Common myeloid progenitor, CD34-positive (primary cell): ENCODE measurements at regions not wholly inside any gene's neighbourhood (a gene's known extent, or its start where the extent isn't known, plus 50 kb on each side); places are given as distances from the start of the nearest gene placed in this dataset.

ENCODE experiments used
- CTCF ChIA-PET: fragments of 350-600 bp; sonication (Branson Sonifier 250); formaldehyde crosslinking; loops from one replicate; lab custom pipeline; 2021; ENCODE audit warnings: antibody characterized with exemption; lab: Charles Lee
- POLR2A ChIA-PET: fragments of 350-600 bp; sonication (Branson Sonifier 250); formaldehyde crosslinking; loops from one replicate; lab custom pipeline; 2021; ENCODE audit warnings: antibody characterized with exemption; lab: Charles Lee
- DNase-seq, 3 donors: peaks; one replicate each; pipeline versions ENCODE4 v3.0.0 to v3.0.0-alpha.2; 2013
- H3K27ac ChIP-seq, 2 experiments: 1 replicate in 1 of 2; 2 replicates in 1 of 2; pipeline ENCODE4 v1.7.0; 2013; ENCODE audit warnings: inconsistent platforms in 2 of 2, low read length in 2 of 2, mild to moderate bottlenecking in 2 of 2, low read depth in 1 of 2, moderate library complexity in 1 of 2; ENCODE audit not compliant: severe bottlenecking in 2 of 2, insufficient read depth in 1 of 2, poor library complexity in 1 of 2
- H3K27me3 ChIP-seq, 5 experiments: replicated peaks in 2 of 5; 1 replicate in 3 of 5; 2 replicates in 2 of 5; pipeline versions ENCODE4 v1.6.1 to v1.7.0; 2013; ENCODE audit warnings: low read length in 4 of 5, mild to moderate bottlenecking in 2 of 5, moderate library complexity in 2 of 5, inconsistent platforms in 1 of 5; ENCODE audit not compliant: insufficient read depth in 5 of 5, control insufficient read depth in 4 of 5
- H3K36me3 ChIP-seq, 4 experiments: 1 replicate in 2 of 4; 2 replicates in 2 of 4; pipeline versions ENCODE4 v1.6.1 to v1.7.0; 2013; ENCODE audit warnings: low read length in 3 of 4, control low read depth in 1 of 4, mild to moderate bottlenecking in 1 of 4; ENCODE audit not compliant: control insufficient read depth in 4 of 4, insufficient read depth in 4 of 4
- H3K4me1 ChIP-seq, 4 experiments: 1 replicate in 3 of 4; 2 replicates in 1 of 4; pipeline versions ENCODE4 v1.6.1 to v1.7.1; 2013; ENCODE audit warnings: low read length in 3 of 4, mild to moderate bottlenecking in 3 of 4, control low read depth in 1 of 4, inconsistent platforms in 1 of 4, moderate library complexity in 1 of 4; ENCODE audit not compliant: control insufficient read depth in 4 of 4, insufficient read depth in 4 of 4; ENCODE audit errors: control extremely low read depth in 1 of 4
- H3K4me3 ChIP-seq, 7 experiments: 1 replicate in 4 of 7; 2 replicates in 3 of 7; pipeline versions ENCODE4 v1.5.1 to v1.7.0; 2013; ENCODE audit warnings: mild to moderate bottlenecking in 7 of 7, low read length in 6 of 7, moderate library complexity in 6 of 7, inconsistent platforms in 2 of 7, low read depth in 2 of 7, control low read depth in 1 of 7; ENCODE audit not compliant: insufficient read depth in 4 of 7, control insufficient read depth in 1 of 7; ENCODE audit errors: extremely low read depth in 1 of 7
- H3K9me3 ChIP-seq, 5 experiments: 1 replicate in 4 of 5; 2 replicates in 1 of 5; pipeline versions ENCODE4 v1.6.1 to v1.7.1; 2013; ENCODE audit warnings: low read length in 4 of 5, mild to moderate bottlenecking in 2 of 5, inconsistent platforms in 1 of 5, low read depth in 1 of 5, moderate library complexity in 1 of 5; ENCODE audit not compliant: control insufficient read depth in 4 of 5, insufficient read depth in 2 of 5; ENCODE audit errors: control extremely low read depth in 1 of 5
- WGBS: methylation state at CpG from one replicate; pipeline ENCODE4 v1.1.5; 2013; ENCODE audit not compliant: insufficient coverage; 5-methylcytosine and 5-hydroxymethylcytosine counted together

- Histone ChIP-seq H3K27ac (no peak overlapping the region), H3K9me3 (no peaks in the 10 kb centered on the region), H3K27me3 (no peaks in the 10 kb centered on the region), H3K4me1 (peaks cover 0 to 4% (median 0%) of the 10 kb centered on the region in 4 experiments), H3K36me3 (no peaks in the 10 kb centered on the region), H3K4me3 (no peak overlapping the region)
- CTCF ChIA-PET = interaction anchor here (0.8 kb wide), 1 partner anchor 9 kb away, joined by 3 read pairs; no protein-coding TSS in a partner anchor
- no peak for DNase-seq
- POLR2A ChIA-PET = no interaction called here
- 25% methylated on average over 1 of the region's 5 CpGs for WGBS
Measured at GRCh38 chr1:83641206-83641658, 357.7 kb downstream of the TTLL7 start.

DNA sequence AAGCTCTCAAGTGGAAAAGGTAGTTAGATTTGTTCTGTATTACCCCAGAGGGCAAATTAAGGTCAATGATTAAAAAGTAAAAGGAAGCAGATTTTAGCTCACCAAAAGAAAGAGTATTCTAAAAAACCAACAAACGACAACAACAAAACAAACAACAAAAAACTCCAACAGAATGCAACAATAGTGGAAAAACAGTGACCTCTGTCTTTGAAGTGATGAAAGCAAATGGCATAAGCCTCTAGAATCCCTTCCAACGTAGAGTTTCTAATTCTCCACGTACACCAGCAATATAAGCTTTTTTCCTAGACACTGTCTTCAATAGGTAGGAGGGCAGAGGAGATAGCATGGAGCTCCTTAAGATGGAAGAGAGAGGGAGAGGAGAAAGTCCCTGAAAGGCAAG lies 359.1 kb downstream of the TTLL7 start:
- Histone ChIP-seq H3K9me3 (no peaks in the 10 kb centered on the region), H3K4me1 (peaks cover 0 to 4% (median 0%) of the 10 kb centered on the region in 4 experiments), H3K4me3 (no peak overlapping the region), H3K36me3 (no peaks in the 10 kb centered on the region), H3K27me3 (no peaks in the 10 kb centered on the region), H3K27ac (no peak overlapping the region)
- ChIA-PET POLR2A (no interaction called here), CTCF (no interaction called here)
- DNase-seq = no peak
- WGBS = no CpG with 5 or more reads among the region's 3 CpGs

DNA sequence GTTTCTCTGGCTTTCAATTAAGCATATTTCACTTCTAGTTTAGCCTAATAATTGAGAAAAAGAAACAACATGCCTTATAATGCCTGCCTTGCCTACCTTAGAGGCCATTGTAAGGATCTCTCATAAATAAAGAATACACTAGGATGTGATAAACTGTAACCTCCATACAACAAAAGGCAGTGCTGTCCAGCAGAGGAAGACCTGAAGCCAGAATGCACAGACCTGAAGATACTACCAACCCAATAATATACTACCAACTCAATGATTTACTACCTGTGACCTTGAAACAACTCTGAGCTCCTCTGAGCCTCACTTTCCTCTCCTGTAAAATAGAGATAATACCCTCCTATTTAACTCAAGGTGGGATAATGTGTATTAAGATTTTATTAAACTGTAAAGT lies 361.3 kb downstream of the TTLL7 start:
- H3K4me3 ChIP-seq = no peak overlapping the region
- H3K27me3 ChIP-seq = no peaks in the 10 kb centered on the region
- no peak overlapping the region for H3K27ac ChIP-seq
- ChIA-PET POLR2A (no interaction called here), CTCF (no interaction called here)
- H3K4me1 ChIP-seq = peaks cover 0 to 4% (median 0%) of the 10 kb centered on the region in 4 experiments
- H3K9me3 ChIP-seq = peaks cover 0 to 1% (median 0%) of the 10 kb centered on the region in 5 experiments
- no peak for DNase-seq
- no peaks in the 10 kb centered on the region for H3K36me3 ChIP-seq

GRCh38 chr1:83637009-83637408 lies 361.9 kb downstream of the TTLL7 start:
- Histone ChIP-seq H3K4me3 (no peak overlapping the region), H3K27me3 (no peaks in the 10 kb centered on the region), H3K36me3 (no peaks in the 10 kb centered on the region), H3K4me1 (peaks cover 0 to 4% (median 0%) of the 10 kb centered on the region in 4 experiments), H3K27ac (no peak overlapping the region), H3K9me3 (peaks cover 0 to 1% (median 0%) of the 10 kb centered on the region in 5 experiments)
- WGBS = 100% methylated on average over 4 of the region's 5 CpGs
- DNase-seq = no peak
- CTCF ChIA-PET = no interaction called here
- POLR2A ChIA-PET = no interaction called here

DNA sequence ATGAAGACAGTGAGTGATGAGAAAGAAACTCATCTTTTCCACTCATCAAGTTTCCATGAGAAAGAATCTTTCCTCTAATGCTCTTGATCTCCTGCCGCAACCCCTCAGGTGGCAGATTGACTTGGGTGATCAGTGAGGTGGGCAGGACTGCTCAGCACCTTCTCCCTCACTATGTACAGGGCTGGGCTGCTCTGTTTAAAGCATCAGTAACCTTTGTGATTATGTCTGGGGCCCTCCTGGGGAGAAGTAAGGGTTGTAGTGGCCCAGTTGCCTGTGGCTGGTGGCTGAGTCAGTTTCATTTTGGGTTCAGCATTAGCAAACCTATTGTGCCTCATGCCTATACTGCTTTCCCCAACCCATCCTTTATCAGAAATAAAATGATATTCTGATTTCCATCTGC lies 366.0 kb downstream of the TTLL7 start:
- POLR2A ChIA-PET = no interaction called here

GRCh38 chr1:83631851-83632250 lies 367.1 kb downstream of the TTLL7 start:
- no peak for DNase-seq
- no peaks in the 10 kb centered on the region for H3K27me3 ChIP-seq
- H3K36me3 ChIP-seq = no peaks in the 10 kb centered on the region
- H3K4me3 ChIP-seq = no peak overlapping the region
- CTCF ChIA-PET = no interaction called here
- peaks cover 0 to under 1% (median 0%) of the 10 kb centered on the region in 4 experiments for H3K4me1 ChIP-seq
- 96% methylated on average over 4 of the region's 6 CpGs for WGBS
- no peak overlapping the region for H3K27ac ChIP-seq
- POLR2A ChIA-PET = no interaction called here
- peaks cover 0 to 1% (median 0%) of the 10 kb centered on the region in 5 experiments for H3K9me3 ChIP-seq

More for the DNA sequence above, 366.0 kb downstream of the TTLL7 start:
- CTCF ChIA-PET = no interaction called here
- H3K27ac ChIP-seq = no peak overlapping the region
- no CpG with 5 or more reads among the region's 1 CpG for WGBS
- DNase-seq = no peak
- no peak overlapping the region for H3K4me3 ChIP-seq
- no peaks in the 10 kb centered on the region for H3K27me3 ChIP-seq
- peaks cover 0 to 1% (median 0%) of the 10 kb centered on the region in 5 experiments for H3K9me3 ChIP-seq
- H3K36me3 ChIP-seq = no peaks in the 10 kb centered on the region
- no peaks in the 10 kb centered on the region for H3K4me1 ChIP-seq

- no peak overlapping the region for H3K4me3 ChIP-seq
- no CpG with 5 or more reads among the region's 1 CpG for whole genome bisulfite sequencing
Measured at GRCh38 chr1:83627045-83627444, 371.9 kb downstream of the TTLL7 start.

More at GRCh38 chr1:83627045-83627444, 371.9 kb downstream of the TTLL7 start:
- ChIA-PET CTCF (no interaction called here), POLR2A (no interaction called here)
- H3K27ac ChIP-seq = no peak overlapping the region
- no peaks in the 10 kb centered on the region for H3K9me3 ChIP-seq
- H3K36me3 ChIP-seq = no peaks in the 10 kb centered on the region
- peaks cover 0 to 7% (median 0%) of the 10 kb centered on the region in 4 experiments for H3K4me1 ChIP-seq
- no peak for DNase-seq
- H3K27me3 ChIP-seq = no peaks in the 10 kb centered on the region
